Hematopoietic multipotent progenitor cell (in vitro differentiated cells): ENCODE measurements at regions not wholly inside any gene's neighbourhood (a gene's known extent, or its start where the extent isn't known, plus 50 kb on each side); places are given as distances from the start of the nearest gene placed in this dataset.

Experiments used
- DNase-seq, 3 donors: peaks; one replicate each; pipeline ENCODE4 v3.0.0-alpha.2; 2011 to 2015; ENCODE audit warnings: low read depth in 2 of 3, low spot score in 2 of 3

DNA sequence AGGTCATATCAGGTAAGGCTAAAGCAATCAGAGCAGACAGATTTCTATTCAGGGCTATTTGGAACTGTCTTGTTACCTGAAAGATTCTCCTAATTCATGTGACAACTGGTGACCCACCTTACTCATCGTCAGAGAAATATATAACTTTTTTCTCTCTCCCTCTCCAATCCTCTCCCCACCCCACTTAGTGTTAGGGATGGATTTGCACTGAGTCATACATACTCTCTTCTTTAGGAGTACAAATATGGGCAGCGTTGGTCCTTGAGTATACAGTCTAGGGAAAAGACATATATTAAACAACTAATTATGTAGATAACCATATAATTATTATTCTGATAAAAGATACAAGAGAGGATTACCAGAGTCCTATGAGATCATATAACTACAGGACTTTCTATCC lies 246.3 kb downstream of the HHIPL2 start:
- DNase-seq, result no peak

- no peak for DNase-seq
Observed at GRCh38 chr1:222299524-222299923, 248.4 kb downstream of the HHIPL2 start.

DNA sequence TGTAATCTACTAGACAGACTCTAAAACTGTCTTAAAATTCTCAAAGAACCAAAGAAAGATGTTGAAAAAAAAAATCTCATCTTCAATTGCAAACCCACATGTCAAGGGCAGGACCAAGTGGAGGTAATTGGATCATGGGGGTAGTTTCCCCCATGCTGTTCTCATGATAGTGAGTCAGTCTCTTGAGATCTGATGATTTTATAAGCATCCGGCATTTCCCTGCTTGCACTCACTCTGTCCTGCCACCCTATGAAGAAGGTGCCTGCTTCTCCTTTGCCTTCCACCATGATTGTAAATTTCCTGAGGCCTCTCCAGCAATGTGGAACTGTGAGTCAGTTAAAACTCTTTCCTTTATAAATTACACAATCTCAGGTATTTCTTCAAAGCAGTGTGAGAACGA lies 257.0 kb downstream of the HHIPL2 start:
- DNase-seq, result no peak

- DNase-seq, result no peak
Observed at GRCh38 chr1:222288053-222288452, 259.9 kb downstream of the HHIPL2 start.

- DNase-seq, result no peak
Observed at GRCh38 chr1:222286011-222286410, 261.9 kb downstream of the HHIPL2 start.

DNA sequence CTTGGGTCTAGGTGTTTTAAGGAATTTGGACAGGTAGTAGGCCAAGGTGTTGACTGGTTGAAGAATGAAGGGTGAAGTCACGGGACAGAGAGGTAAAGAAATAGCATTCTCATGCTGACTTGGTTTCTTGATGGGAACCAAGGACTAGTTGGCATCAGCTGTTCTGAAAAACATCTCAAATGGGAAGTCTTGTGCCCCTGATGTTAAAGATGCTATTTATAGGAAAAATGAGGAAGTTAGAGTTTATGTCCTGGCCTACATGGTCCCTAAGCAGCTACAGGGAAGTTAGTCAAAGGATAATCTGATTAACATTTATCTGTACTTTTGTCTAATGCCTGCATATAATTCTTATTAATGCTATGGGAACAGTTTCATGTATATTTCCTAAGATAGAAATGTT lies 262.4 kb downstream of the HHIPL2 start:
- peak in 1 of 3 donors; percentile 25 for DNase-seq

- DNase-seq, result no peak
Observed at GRCh38 chr1:222284466-222284865, 263.4 kb downstream of the HHIPL2 start.

- no peak for DNase-seq
Observed at GRCh38 chr1:222283147-222283768, 264.6 kb downstream of the HHIPL2 start.

- DNase-seq, result no peak
Observed at GRCh38 chr1:222279591-222279990, 268.3 kb downstream of the HHIPL2 start.

DNA sequence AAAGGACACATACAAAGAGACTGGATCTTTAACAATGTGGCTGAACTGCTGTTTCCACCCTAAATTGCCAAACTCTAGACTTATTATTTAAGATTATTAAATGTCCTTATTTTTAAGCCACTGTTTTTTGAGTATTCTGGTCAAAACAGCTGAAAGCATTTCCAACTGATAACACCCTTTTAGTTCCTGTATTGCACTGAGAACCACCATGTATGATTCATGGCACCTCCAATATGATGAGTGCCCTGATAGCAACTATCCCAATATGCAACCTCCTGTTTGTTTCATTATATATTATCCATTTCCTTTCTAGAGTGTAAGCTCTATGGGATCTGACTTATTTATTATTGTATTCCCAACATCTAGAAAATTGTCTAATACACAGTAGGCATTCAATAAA lies 269.4 kb downstream of the HHIPL2 start:
- DNase-seq, result no peak

GRCh38 chr1:222275729-222276465 lies 272.0 kb downstream of the HHIPL2 start:
- no peak for DNase-seq

DNA sequence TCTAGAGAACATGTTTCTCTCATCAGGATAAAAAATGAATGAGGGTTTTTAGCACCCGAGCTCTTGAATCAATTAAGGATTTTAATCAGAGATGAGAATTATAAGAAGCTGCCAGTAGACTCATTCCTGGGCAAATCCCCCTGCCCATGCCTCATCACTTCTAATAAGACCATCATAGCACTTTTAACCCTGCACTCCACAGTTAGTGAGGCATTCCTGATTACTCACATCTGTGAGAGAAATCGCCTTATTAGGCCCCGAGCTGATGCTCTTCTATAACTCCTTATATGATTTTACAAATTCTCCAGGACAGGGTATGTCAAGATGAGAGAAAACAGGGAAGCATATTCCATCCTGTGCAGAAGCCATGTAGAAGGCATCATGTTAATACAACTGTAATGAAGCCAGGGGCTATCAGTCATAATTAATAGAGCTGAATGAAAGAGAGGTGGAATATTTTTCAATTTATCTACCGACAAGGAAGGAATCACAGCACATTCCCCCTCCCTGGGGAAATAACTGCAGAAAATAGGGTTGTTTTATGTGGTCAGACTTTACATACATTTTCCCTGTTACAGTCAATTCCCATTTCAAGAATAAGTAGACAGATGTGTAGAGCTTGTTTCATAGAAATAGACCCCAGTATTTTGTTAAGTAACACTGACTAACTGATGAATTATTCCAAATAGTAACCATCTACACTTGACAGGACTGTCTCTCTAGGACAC lies 272.7 kb downstream of the HHIPL2 start:
- no peak for DNase-seq

- peak in 2 of 3 donors; percentile 34 to 62 for DNase-seq
Observed at GRCh38 chr1:222266223-222267196, 281.4 kb downstream of the HHIPL2 start.

DNA sequence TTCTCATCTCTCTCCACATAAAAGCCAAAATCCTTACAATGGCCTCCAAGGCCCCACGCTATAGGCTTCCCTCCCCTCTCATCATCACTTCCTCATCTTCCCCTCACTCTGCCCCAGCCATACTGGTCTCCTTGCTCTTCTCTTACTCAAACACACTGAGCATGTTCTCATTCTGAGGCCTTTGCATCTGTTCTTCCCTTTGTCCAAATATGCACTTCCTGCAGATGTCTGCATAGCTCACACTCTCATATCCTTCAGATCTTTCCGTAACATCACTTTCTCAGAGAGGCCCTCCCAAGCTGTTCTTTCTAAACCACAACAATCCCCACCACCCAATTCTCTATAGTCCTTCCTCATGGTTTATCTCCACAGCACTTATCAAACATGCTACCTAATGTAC lies 284.1 kb downstream of the HHIPL2 start:
- peak in 1 of 3 donors; percentile 45 for DNase-seq

DNA sequence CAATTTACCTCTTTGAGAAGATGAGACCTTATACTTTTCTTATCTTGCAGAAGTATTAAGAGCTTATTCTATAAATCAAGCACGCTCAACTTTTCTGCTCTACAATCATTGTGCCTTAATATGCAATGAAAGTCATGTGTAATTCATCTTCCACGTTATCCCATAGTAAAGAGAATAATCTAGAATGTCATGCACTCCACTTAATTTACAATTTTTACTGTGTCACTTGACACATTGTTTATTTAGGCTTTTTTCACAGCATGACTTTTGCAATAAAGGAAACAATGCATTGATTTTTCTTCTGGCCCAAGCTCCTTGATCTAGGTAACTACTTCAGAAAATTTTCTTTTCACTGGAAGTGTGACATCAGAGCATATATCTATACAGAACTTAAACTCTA lies 290.9 kb downstream of the HHIPL2 start:
- no peak for DNase-seq

GRCh38 chr1:222256058-222256457 lies 291.8 kb downstream of the HHIPL2 start:
- no peak for DNase-seq

- no peak for DNase-seq
Observed at GRCh38 chr1:222252788-222253187, 295.1 kb downstream of the HHIPL2 start.

GRCh38 chr1:222251847-222252246 lies 296.1 kb downstream of the HHIPL2 start:
- no peak for DNase-seq

DNA sequence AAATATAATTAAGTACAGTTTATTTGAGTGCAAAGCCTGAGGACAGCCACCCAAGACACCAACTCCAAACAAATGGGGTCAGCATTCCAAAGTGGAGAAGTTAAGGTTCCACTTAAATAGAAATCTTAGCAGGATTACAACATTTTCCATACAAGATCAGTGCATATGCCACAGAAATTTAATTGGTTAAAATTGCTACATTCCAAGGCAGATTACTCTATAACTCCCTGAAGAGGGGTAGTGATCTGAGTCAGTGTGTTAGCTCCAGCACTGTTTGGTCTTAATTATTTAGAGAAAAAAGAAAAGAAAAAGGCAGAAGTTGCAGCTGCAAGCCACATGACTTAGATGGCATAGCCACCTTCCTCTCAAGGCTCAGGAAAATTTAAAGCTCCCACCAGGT lies 297.5 kb downstream of the HHIPL2 start:
- DNase-seq, result no peak

- no peak for DNase-seq
Observed at GRCh38 chr1:222247811-222248310, 300.0 kb downstream of the HHIPL2 start.
